HG02840 (cell line): ENCODE measurements at regions not wholly inside any gene's neighbourhood (a gene's known extent, or its start where the extent isn't known, plus 50 kb on each side); places are given as distances from the start of the nearest gene placed in this dataset.
"Not testable (repeated sequence)": the region's sequence is repeated elsewhere in the genome, so short reads cannot be mapped to it uniquely, and the experiment has no call there.

Source experiments
- ATAC-seq: cut with Tn5 transposase; IDR thresholded peaks from one replicate; pipeline ENCODE4 v1.9.1; 2021; ENCODE audit warnings: mild to moderate bottlenecking, moderate library complexity, moderate number of reproducible peaks; ENCODE audit not compliant: unreplicated experiment, low FRiP score

GRCh38 chr2:145957929-145958328 is 1438.0 kb upstream of the ZEB2 start:
- ATAC-seq: no peak

GRCh38 chr2:145939949-145940348 is 1420.0 kb upstream of the ZEB2 start:
- ATAC-seq: no peak

GRCh38 chr2:145935016-145935415 is 1415.1 kb upstream of the ZEB2 start:
- no peak for ATAC-seq

- no peak for ATAC-seq
Measured at GRCh38 chr2:145931781-145932395, 1412.0 kb upstream of the ZEB2 start.

- no peak for ATAC-seq
Measured at GRCh38 chr2:145930318-145930717, 1410.4 kb upstream of the ZEB2 start.

GRCh38 chr2:145927131-145927950 is 1407.4 kb upstream of the ZEB2 start:
- ATAC-seq: no peak

GRCh38 chr2:145925591-145925990 is 1405.7 kb upstream of the ZEB2 start:
- ATAC-seq: no peak

- ATAC-seq: no peak
Measured at GRCh38 chr2:145919477-145919876, 1399.6 kb upstream of the ZEB2 start.

GRCh38 chr2:145918951-145919350 is 1399.0 kb upstream of the ZEB2 start:
- no peak for ATAC-seq

GRCh38 chr2:145916799-145917198 is 1396.9 kb upstream of the ZEB2 start:
- no peak for ATAC-seq

- no peak for ATAC-seq
Measured at GRCh38 chr2:145914716-145915115, 1394.8 kb upstream of the ZEB2 start.

GRCh38 chr2:145910416-145910815 is 1390.5 kb upstream of the ZEB2 start:
- no peak for ATAC-seq

GRCh38 chr2:145909766-145910165 is 1389.8 kb upstream of the ZEB2 start:
- ATAC-seq: no peak

GRCh38 chr2:145909175-145909755 is 1389.3 kb upstream of the ZEB2 start:
- ATAC-seq: no peak

- ATAC-seq: no peak
Measured at GRCh38 chr2:145906354-145906753, 1386.4 kb upstream of the ZEB2 start.

GRCh38 chr2:145905371-145905770 is 1385.5 kb upstream of the ZEB2 start:
- ATAC-seq: no peak

- no peak for ATAC-seq
Measured at GRCh38 chr2:145897151-145897550, 1377.2 kb upstream of the ZEB2 start.

GRCh38 chr2:145887915-145888314 is 1368.0 kb upstream of the ZEB2 start:
- ATAC-seq: no peak

GRCh38 chr2:145880997-145881396 is 1361.1 kb upstream of the ZEB2 start:
- ATAC-seq: not testable (repeated sequence)

GRCh38 chr2:145875016-145875415 is 1355.1 kb upstream of the ZEB2 start:
- no peak for ATAC-seq

- ATAC-seq: no peak
Measured at GRCh38 chr2:145874466-145874865, 1354.5 kb upstream of the ZEB2 start.

GRCh38 chr2:145864501-145864900 is 1344.6 kb upstream of the ZEB2 start:
- no peak for ATAC-seq
